HL-60 (cell line): ENCODE measurements at regions not wholly inside any gene's neighbourhood (a gene's known extent, or its start where the extent isn't known, plus 50 kb on each side); places are given as distances from the start of the nearest gene placed in this dataset.

Source experiments
- DNase-seq, 2 experiments: peaks; one replicate each; pipeline ENCODE4 v3.0.0-alpha.2; 2010 to 2020; ENCODE audit warnings: low read depth in 1 of 2, low spot score in 1 of 2
- H3K27ac ChIP-seq: fragments of 250-450 bp; sonication (Bioruptor Pico); replicated peaks from 2 replicates; pipeline ENCODE4 v1.5.1; 2020; ENCODE audit warnings: mild to moderate bottlenecking, moderate library complexity
- H3K27me3 ChIP-seq: fragments of 250-450 bp; sonication (Bioruptor Pico); 2 replicates; pipeline ENCODE4 v1.5.1; 2021; ENCODE audit warnings: mild to moderate bottlenecking, moderate library complexity; ENCODE audit not compliant: insufficient read depth, poor library complexity, severe bottlenecking
- H3K4me3 ChIP-seq: replicated peaks from 2 replicates; pipeline ENCODE4 v1.5.1; 2011; ENCODE audit warnings: mild to moderate bottlenecking, control low read depth, low read length; ENCODE audit not compliant: insufficient read depth
- GABPA ChIP-seq: IDR thresholded peaks from 2 replicates; pipeline ENCODE4 v1.6.1; 2012; ENCODE audit warnings: low read depth
- POLR2AphosphoS5 ChIP-seq: IDR thresholded peaks from 2 replicates; pipeline ENCODE4 v1.6.1; 2012; ENCODE audit warnings: low read depth
- SPI1 ChIP-seq: IDR thresholded peaks from 2 replicates; pipeline ENCODE4 v1.6.1; 2012; ENCODE audit warnings: low read depth, mild to moderate bottlenecking, borderline replicate concordance
- TF ChIP-seq, protein P1 (sequence below): IDR thresholded peaks from one replicate; pipeline ENCODE4 v1.5.1; 2011; ENCODE audit warnings: low read length, control low read depth, inconsistent platforms; ENCODE audit not compliant: insufficient read depth
- TF ChIP-seq, protein P2 (sequence below): IDR thresholded peaks from 2 replicates; pipeline ENCODE4 v1.6.1; 2012; ENCODE audit warnings: low read depth; ENCODE audit not compliant: insufficient replicate concordance

DNA sequence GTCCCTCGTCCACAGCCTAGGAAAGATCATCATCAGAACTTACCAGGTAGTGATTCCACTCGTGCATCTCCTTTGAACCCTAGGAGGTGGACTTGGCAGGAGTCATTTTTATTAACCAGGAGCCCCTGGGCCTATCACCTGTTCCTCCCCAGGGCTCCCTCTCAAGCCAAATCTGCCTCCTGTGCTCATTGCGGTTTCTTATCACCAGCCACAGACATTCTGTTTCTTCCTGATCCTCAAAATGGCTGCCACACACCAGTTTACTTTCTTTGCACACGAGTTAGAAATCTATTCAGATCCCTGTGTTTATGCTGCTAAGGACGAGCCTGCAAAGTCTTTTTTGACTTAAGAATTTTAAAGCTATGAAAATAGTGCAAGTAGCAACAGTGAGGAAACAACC lies 354.5 kb upstream of the BOD1L1 start:
- TF ChIP-seq, protein P1, sequence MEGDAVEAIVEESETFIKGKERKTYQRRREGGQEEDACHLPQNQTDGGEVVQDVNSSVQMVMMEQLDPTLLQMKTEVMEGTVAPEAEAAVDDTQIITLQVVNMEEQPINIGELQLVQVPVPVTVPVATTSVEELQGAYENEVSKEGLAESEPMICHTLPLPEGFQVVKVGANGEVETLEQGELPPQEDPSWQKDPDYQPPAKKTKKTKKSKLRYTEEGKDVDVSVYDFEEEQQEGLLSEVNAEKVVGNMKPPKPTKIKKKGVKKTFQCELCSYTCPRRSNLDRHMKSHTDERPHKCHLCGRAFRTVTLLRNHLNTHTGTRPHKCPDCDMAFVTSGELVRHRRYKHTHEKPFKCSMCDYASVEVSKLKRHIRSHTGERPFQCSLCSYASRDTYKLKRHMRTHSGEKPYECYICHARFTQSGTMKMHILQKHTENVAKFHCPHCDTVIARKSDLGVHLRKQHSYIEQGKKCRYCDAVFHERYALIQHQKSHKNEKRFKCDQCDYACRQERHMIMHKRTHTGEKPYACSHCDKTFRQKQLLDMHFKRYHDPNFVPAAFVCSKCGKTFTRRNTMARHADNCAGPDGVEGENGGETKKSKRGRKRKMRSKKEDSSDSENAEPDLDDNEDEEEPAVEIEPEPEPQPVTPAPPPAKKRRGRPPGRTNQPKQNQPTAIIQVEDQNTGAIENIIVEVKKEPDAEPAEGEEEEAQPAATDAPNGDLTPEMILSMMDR: no peak
- TF ChIP-seq SPI1 (no peak), POLR2AphosphoS5 (no peak), GABPA (no peak)
- TF ChIP-seq, protein P2, sequence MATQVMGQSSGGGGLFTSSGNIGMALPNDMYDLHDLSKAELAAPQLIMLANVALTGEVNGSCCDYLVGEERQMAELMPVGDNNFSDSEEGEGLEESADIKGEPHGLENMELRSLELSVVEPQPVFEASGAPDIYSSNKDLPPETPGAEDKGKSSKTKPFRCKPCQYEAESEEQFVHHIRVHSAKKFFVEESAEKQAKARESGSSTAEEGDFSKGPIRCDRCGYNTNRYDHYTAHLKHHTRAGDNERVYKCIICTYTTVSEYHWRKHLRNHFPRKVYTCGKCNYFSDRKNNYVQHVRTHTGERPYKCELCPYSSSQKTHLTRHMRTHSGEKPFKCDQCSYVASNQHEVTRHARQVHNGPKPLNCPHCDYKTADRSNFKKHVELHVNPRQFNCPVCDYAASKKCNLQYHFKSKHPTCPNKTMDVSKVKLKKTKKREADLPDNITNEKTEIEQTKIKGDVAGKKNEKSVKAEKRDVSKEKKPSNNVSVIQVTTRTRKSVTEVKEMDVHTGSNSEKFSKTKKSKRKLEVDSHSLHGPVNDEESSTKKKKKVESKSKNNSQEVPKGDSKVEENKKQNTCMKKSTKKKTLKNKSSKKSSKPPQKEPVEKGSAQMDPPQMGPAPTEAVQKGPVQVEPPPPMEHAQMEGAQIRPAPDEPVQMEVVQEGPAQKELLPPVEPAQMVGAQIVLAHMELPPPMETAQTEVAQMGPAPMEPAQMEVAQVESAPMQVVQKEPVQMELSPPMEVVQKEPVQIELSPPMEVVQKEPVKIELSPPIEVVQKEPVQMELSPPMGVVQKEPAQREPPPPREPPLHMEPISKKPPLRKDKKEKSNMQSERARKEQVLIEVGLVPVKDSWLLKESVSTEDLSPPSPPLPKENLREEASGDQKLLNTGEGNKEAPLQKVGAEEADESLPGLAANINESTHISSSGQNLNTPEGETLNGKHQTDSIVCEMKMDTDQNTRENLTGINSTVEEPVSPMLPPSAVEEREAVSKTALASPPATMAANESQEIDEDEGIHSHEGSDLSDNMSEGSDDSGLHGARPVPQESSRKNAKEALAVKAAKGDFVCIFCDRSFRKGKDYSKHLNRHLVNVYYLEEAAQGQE: no peak
- Histone ChIP-seq H3K4me3 (no peak overlapping the region), H3K27ac (peak overlapping the region; percentile 48), H3K27me3 (no peaks in the 10 kb centered on the region)
- DNase-seq: peak in 1 of 2 experiments; percentile 52

DNA sequence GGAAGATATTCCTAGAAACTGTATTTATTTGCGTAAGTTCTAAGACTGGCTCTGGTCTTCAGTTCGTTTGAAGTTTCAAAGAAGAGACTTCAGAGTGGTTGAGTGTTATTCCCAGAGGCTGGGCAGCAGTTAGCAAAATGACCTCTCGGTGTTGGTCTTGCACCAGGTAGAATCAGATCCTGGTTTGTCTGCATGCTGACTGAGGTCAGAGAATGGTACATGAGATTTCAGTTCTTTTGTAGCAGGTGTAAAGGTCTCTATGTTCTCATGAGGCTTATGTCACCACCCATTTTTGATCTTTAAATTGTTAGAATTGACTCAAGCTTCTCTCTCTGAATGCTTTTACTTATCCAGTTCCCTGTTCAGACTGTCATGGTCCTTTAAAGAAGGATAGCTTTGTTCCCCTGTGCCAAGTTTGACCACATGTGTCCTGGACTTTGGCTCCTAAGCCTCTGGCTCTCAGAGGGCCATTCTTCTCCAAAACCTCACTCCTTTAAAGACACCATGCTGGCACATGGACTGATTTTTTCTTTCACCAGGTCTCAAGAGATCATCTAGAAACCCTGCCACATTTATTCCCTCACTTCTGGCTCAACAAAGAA lies 355.8 kb upstream of the BOD1L1 start:
- no peak overlapping the region for H3K4me3 ChIP-seq
- no peak overlapping the region for H3K27ac ChIP-seq
- no peaks in the 10 kb centered on the region for H3K27me3 ChIP-seq
- TF ChIP-seq, protein P2: no peak
- TF ChIP-seq GABPA (no peak), SPI1 (no peak), POLR2AphosphoS5 (no peak)
- TF ChIP-seq, protein P1: no peak
- DNase-seq: no peak

DNA sequence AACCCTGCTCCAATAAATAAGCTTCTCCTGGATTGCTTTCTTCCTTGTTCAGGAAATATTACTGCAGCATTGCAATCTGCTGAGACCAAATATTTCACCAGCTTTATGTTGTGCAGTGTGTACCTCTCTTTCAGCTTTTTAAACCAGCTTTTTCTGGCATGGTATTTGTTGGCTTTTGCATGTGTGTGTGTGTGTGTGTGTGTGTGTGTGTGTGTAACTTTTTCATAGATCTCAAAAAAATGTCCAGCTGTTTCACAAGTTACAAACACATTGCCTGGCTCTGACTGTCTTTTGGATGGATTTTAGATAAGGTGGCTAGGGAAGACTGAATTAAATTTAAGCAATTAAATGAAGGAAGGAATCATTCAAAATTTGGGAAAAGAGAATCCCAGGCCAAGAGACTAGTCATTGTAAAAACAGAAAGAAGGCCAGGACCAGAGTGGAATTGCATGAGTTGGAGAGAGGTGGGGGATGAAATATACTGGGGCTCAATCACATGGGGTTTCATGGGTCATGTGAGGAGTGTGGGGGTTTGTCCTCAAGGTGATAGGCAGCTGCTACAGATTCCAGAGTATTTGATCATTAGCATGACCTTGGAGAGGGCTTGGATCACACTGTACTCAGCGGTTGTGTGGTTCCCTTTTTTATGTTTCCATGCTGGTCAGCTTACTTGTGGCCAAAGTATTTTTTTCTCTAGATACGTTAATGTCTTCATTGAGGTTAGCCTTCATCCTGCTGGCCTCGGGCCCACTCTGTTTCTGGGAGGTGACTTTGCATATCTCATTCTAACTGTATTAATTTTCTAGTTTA lies 357.7 kb upstream of the BOD1L1 start:
- H3K4me3 ChIP-seq: no peak overlapping the region
- DNase-seq: peak in 1 of 2 experiments; percentile 13
- no peak overlapping the region for H3K27ac ChIP-seq
- no peaks in the 10 kb centered on the region for H3K27me3 ChIP-seq
- TF ChIP-seq GABPA: no peak
- no peak for TF ChIP-seq SPI1
- TF ChIP-seq, protein P2: peak; percentile 48
- TF ChIP-seq, protein P1: no peak
- TF ChIP-seq POLR2AphosphoS5: no peak
